GM21786 (cell line): ENCODE measurements at regions not wholly inside any gene's neighbourhood (a gene's known extent, or its start where the extent isn't known, plus 50 kb on each side); places are given as distances from the start of the nearest gene placed in this dataset.
"Not testable (repeated sequence)": the region's sequence is repeated elsewhere in the genome, so short reads cannot be mapped to it uniquely, and the experiment has no call there.

Experiments used
- ATAC-seq: cut with Tn5 transposase; IDR thresholded peaks from one replicate; pipeline ENCODE4 v1.9.1; 2021; ENCODE audit not compliant: unreplicated experiment

- ATAC-seq, result no peak
These were observed 244.1 kb upstream of the API5 start for GRCh38 chr11:43067681-43068080.

- no peak for ATAC-seq
These were observed 240.5 kb upstream of the API5 start for GRCh38 chr11:43071338-43071737.

- ATAC-seq, result no peak
These were observed 239.7 kb upstream of the API5 start for GRCh38 chr11:43072096-43072495.

- no peak for ATAC-seq
These were observed 238.9 kb upstream of the API5 start for GRCh38 chr11:43072911-43073310.

- ATAC-seq, result no peak
These were observed 237.0 kb upstream of the API5 start for GRCh38 chr11:43074810-43075209.

- ATAC-seq, result no peak
These were observed 210.7 kb upstream of the API5 start for GRCh38 chr11:43101113-43101512.

- ATAC-seq, result no peak
These were observed 195.7 kb upstream of the API5 start for GRCh38 chr11:43116071-43116470.

GRCh38 chr11:43119275-43119970 lies 192.4 kb upstream of the API5 start:
- no peak for ATAC-seq

- no peak for ATAC-seq
These were observed 189.2 kb upstream of the API5 start for GRCh38 chr11:43122546-43122945.

GRCh38 chr11:43123443-43123842 lies 188.4 kb upstream of the API5 start:
- no peak for ATAC-seq

GRCh38 chr11:43124272-43124935 lies 187.4 kb upstream of the API5 start:
- ATAC-seq, result no peak

GRCh38 chr11:43129329-43129728 lies 182.5 kb upstream of the API5 start:
- ATAC-seq, result no peak

GRCh38 chr11:43130616-43131015 lies 181.2 kb upstream of the API5 start:
- peak; percentile 52 for ATAC-seq

- ATAC-seq, result peak; percentile 84
These were observed 175.7 kb upstream of the API5 start for GRCh38 chr11:43135966-43136534.

GRCh38 chr11:43138621-43139140 lies 173.1 kb upstream of the API5 start:
- no peak for ATAC-seq

- peak; percentile 93 for ATAC-seq
These were observed 166.1 kb upstream of the API5 start for GRCh38 chr11:43145653-43146052.

- ATAC-seq, result no peak
These were observed 161.1 kb upstream of the API5 start for GRCh38 chr11:43150697-43151096.

- ATAC-seq, result no peak
These were observed 147.0 kb upstream of the API5 start for GRCh38 chr11:43164831-43165230.

- not testable (repeated sequence) for ATAC-seq
These were observed 146.4 kb upstream of the API5 start for GRCh38 chr11:43165393-43165792.

GRCh38 chr11:43168241-43168640 lies 143.6 kb upstream of the API5 start:
- not testable (repeated sequence) for ATAC-seq

GRCh38 chr11:43172477-43172876 lies 139.3 kb upstream of the API5 start:
- ATAC-seq, result no peak

GRCh38 chr11:43177975-43178374 lies 133.8 kb upstream of the API5 start:
- ATAC-seq, result no peak
